ENCODE measurements at regions not wholly inside any gene's neighbourhood (a gene's known extent, or its start where the extent isn't known, plus 50 kb on each side); places are given as distances from the start of the nearest gene placed in this dataset.

DNA sequence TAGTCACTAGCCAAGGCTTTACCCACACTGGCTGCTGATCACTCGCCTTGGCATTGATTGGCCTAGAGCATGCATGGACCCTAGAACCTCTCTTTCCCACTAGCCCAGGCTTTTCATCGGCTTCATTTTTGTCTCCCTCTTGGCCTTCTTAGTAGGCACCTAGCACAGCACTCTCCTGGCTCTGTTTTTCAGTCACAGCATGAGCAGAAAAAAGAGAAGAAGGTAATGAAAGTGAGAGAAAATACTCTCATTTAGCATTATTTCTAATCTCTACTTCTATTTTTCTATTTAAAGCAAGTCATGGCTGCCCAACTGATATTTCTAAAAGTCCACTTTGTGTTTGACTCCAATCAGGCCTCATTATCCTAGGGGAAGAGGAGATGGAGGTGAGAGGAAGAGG lies 267.2 kb downstream of the FBXO8 start:
- TF ChIP-seq, protein P1, sequence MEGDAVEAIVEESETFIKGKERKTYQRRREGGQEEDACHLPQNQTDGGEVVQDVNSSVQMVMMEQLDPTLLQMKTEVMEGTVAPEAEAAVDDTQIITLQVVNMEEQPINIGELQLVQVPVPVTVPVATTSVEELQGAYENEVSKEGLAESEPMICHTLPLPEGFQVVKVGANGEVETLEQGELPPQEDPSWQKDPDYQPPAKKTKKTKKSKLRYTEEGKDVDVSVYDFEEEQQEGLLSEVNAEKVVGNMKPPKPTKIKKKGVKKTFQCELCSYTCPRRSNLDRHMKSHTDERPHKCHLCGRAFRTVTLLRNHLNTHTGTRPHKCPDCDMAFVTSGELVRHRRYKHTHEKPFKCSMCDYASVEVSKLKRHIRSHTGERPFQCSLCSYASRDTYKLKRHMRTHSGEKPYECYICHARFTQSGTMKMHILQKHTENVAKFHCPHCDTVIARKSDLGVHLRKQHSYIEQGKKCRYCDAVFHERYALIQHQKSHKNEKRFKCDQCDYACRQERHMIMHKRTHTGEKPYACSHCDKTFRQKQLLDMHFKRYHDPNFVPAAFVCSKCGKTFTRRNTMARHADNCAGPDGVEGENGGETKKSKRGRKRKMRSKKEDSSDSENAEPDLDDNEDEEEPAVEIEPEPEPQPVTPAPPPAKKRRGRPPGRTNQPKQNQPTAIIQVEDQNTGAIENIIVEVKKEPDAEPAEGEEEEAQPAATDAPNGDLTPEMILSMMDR (IDR thresholded peaks at IDR 0.05) = no peak
- TF ChIP-seq EZH2 (IDR thresholded peaks at IDR 0.05) = no peak
- TF ChIP-seq EZH2phosphoT487 (IDR thresholded peaks at IDR 0.05) = no peak
